Uterus (tissue), 3 donors: ENCODE measurements at regions not wholly inside any gene's neighbourhood (a gene's known extent, or its start where the extent isn't known, plus 50 kb on each side); places are given as distances from the start of the nearest gene placed in this dataset.

ENCODE experiments used
- DNase-seq, 2 donors: peaks; one replicate each; pipeline ENCODE4 v3.0.0-alpha.2; 2019 to 2020
- H3K27ac ChIP-seq, 2 donors: fragments of 200-600 bp; sonication (generic); 1 replicate in 1 of 2; 2 replicates in 1 of 2; pipeline ENCODE4 v1.5.1; 2016 to 2018
- H3K27me3 ChIP-seq, 2 donors: fragments of 200-600 bp; sonication (generic); one replicate each; pipeline ENCODE4 v1.5.1; 2018 to 2019; ENCODE audit warnings: control low read depth in 1 of 2
- H3K36me3 ChIP-seq, 2 donors: fragments of 200-600 bp; sonication (generic); one replicate each; pipeline ENCODE4 v1.5.1; 2019; ENCODE audit warnings: control low read depth in 1 of 2
- H3K4me1 ChIP-seq, 2 donors: fragments of 200-600 bp; sonication (generic); one replicate each; pipeline ENCODE4 v1.5.1; 2018 to 2019; ENCODE audit warnings: control low read depth in 1 of 2
- H3K4me3 ChIP-seq, 2 donors: fragments of 200-600 bp; sonication (generic); 1 replicate in 1 of 2; 2 replicates in 1 of 2; pipeline ENCODE4 v1.5.1; 2018 to 2019; ENCODE audit warnings: mild to moderate bottlenecking in 1 of 2
- H3K9me3 ChIP-seq, 2 donors: fragments of 200-600 bp; sonication (generic); one replicate each; pipeline ENCODE4 v1.5.1; 2019; ENCODE audit warnings: control low read depth in 1 of 2
- CTCF ChIP-seq, 4 experiments: fragments of 200-600 bp in 2 of 4; fragments of 450-650 bp in 2 of 4; sonication (generic) in 2 of 4; IDR thresholded peaks; one replicate each; pipeline ENCODE4 v1.5.1; 2016 to 2019; ENCODE audit warnings: antibody characterized with exemption in 4 of 4, mild to moderate bottlenecking in 2 of 4, moderate library complexity in 1 of 4
- POLR2A ChIP-seq, 2 donors: fragments of 450-650 bp; IDR thresholded peaks; one replicate each; pipeline ENCODE4 v1.6.1; 2016; ENCODE audit warnings: antibody characterized with exemption in 2 of 2, mild to moderate bottlenecking in 1 of 2, moderate library complexity in 1 of 2
- intact Hi-C: fragments of 100-400 bp; cut with DNase I; formaldehyde crosslinking; loops from one replicate; pipeline ENCODE4 v1.15.1; 2023; ENCODE audit warnings: low total_unique reads
- donor health status: DM: yes; HTN: yes; CAD: no.

GRCh38 chr3:117128133-117128532 lies 418.6 kb downstream of the TUSC7 start:
- no peak overlapping the region for H3K4me3 ChIP-seq
- no peak for DNase-seq
- H3K27ac ChIP-seq, result no peak overlapping the region
- H3K9me3 ChIP-seq, result no peaks in the 10 kb centered on the region
- no peaks in the 10 kb centered on the region for H3K27me3 ChIP-seq
- intact Hi-C loops, result no loop called here
- no peaks in the 10 kb centered on the region for H3K4me1 ChIP-seq
- TF ChIP-seq POLR2A (IDR thresholded peaks at IDR 0.05) (no peak), CTCF (IDR thresholded peaks at IDR 0.05) (no peak)
- no peaks in the 10 kb centered on the region for H3K36me3 ChIP-seq

- Histone ChIP-seq H3K27me3 (no peaks in the 10 kb centered on the region), H3K4me3 (no peak overlapping the region), H3K9me3 (no peaks in the 10 kb centered on the region), H3K27ac (no peak overlapping the region), H3K36me3 (no peaks in the 10 kb centered on the region), H3K4me1 (no peaks in the 10 kb centered on the region)
- DNase-seq, result no peak
- no peak for TF ChIP-seq CTCF (IDR thresholded peaks at IDR 0.05)
- TF ChIP-seq POLR2A (IDR thresholded peaks at IDR 0.05), result no peak
- intact Hi-C loops, result no loop called here
Observed at GRCh38 chr3:117128872-117129271, 419.3 kb downstream of the TUSC7 start.

- H3K9me3 ChIP-seq, result no peaks in the 10 kb centered on the region
- no peak for TF ChIP-seq CTCF (IDR thresholded peaks at IDR 0.05)
- no peak for TF ChIP-seq POLR2A (IDR thresholded peaks at IDR 0.05)
- no peaks in the 10 kb centered on the region for H3K4me1 ChIP-seq
- intact Hi-C loops, result no loop called here
- H3K4me3 ChIP-seq, result no peak overlapping the region
- DNase-seq, result no peak
- no peaks in the 10 kb centered on the region for H3K27me3 ChIP-seq
- no peak overlapping the region for H3K27ac ChIP-seq
- H3K36me3 ChIP-seq, result no peaks in the 10 kb centered on the region
Observed at GRCh38 chr3:117129516-117129915, 419.9 kb downstream of the TUSC7 start.

GRCh38 chr3:117130222-117130621 lies 420.6 kb downstream of the TUSC7 start:
- TF ChIP-seq CTCF (IDR thresholded peaks at IDR 0.05) (no peak), POLR2A (IDR thresholded peaks at IDR 0.05) (no peak)
- no peak overlapping the region for H3K4me3 ChIP-seq
- no peaks in the 10 kb centered on the region for H3K36me3 ChIP-seq
- DNase-seq, result no peak
- H3K27me3 ChIP-seq, result no peaks in the 10 kb centered on the region
- H3K4me1 ChIP-seq, result no peaks in the 10 kb centered on the region
- H3K9me3 ChIP-seq, result no peaks in the 10 kb centered on the region
- H3K27ac ChIP-seq, result no peak overlapping the region
- intact Hi-C loops, result no loop called here

GRCh38 chr3:117131259-117131658 lies 421.7 kb downstream of the TUSC7 start:
- DNase-seq, result peak in 1 of 2 donors; percentile 14
- no peak for TF ChIP-seq POLR2A (IDR thresholded peaks at IDR 0.05)
- no peak for TF ChIP-seq CTCF (IDR thresholded peaks at IDR 0.05)
- intact Hi-C loops, result no loop called here
- H3K36me3 ChIP-seq, result no peaks in the 10 kb centered on the region
- no peaks in the 10 kb centered on the region for H3K27me3 ChIP-seq
- H3K9me3 ChIP-seq, result no peaks in the 10 kb centered on the region
- peak overlapping the region in 1 of 2 donors; percentile 19 for H3K27ac ChIP-seq
- no peak overlapping the region for H3K4me3 ChIP-seq
- H3K4me1 ChIP-seq, result no peaks in the 10 kb centered on the region
